A549 (cell line): ENCODE measurements at regions not wholly inside any gene's neighbourhood (a gene's known extent, or its start where the extent isn't known, plus 50 kb on each side); places are given as distances from the start of the nearest gene placed in this dataset.

Experiments
- CHD2 ChIP-seq: fragments of 150-350 bp; IDR thresholded peaks from 2 replicates; pipeline ENCODE4 v1.6.1; 2014; ENCODE audit warnings: low read length; ENCODE audit not compliant: partially characterized antibody
- SMC3 ChIP-seq: fragments of >200 bp; sonication (Bioruptor Twin); formaldehyde crosslinking; IDR thresholded peaks from 3 replicates; pipeline ENCODE4 v1.6.1; 2018; ENCODE audit warnings: inconsistent platforms
- TF ChIP-seq, protein P1 (sequence below): fragments of >200 bp; sonication (Bioruptor Twin); formaldehyde crosslinking; IDR thresholded peaks from 3 replicates; pipeline ENCODE4 v1.5.1; 2016

DNA sequence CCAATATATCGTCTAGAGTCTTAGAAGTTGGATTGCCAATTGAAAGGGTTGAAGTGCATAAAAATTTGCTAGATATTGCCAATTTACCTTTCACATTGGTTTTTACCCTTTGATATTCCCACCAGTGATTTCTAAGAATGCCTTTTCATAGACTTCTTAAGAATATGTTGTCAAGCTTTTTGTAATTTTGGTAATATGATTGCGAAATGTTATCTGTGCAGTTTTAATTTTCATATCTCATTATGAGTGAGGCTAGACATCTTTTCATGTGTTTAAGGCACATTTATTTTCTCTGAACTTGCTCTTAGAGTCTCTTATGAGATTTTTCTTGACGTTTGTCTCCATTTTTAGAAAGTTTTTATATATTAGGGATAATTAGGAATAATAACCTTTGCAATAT lies 567.2 kb downstream of the CCSER2 start:
- TF ChIP-seq CHD2 (no peak), SMC3 (no peak)
- TF ChIP-seq, protein P1, sequence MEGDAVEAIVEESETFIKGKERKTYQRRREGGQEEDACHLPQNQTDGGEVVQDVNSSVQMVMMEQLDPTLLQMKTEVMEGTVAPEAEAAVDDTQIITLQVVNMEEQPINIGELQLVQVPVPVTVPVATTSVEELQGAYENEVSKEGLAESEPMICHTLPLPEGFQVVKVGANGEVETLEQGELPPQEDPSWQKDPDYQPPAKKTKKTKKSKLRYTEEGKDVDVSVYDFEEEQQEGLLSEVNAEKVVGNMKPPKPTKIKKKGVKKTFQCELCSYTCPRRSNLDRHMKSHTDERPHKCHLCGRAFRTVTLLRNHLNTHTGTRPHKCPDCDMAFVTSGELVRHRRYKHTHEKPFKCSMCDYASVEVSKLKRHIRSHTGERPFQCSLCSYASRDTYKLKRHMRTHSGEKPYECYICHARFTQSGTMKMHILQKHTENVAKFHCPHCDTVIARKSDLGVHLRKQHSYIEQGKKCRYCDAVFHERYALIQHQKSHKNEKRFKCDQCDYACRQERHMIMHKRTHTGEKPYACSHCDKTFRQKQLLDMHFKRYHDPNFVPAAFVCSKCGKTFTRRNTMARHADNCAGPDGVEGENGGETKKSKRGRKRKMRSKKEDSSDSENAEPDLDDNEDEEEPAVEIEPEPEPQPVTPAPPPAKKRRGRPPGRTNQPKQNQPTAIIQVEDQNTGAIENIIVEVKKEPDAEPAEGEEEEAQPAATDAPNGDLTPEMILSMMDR, result no peak
